ENCODE measurements at regions not wholly inside any gene's neighbourhood (a gene's known extent, or its start where the extent isn't known, plus 50 kb on each side); places are given as distances from the start of the nearest gene placed in this dataset.

GRCh38 chr16:58948244-58948643, 214.1 kb upstream of the GOT2 start:
- Histone ChIP-seq H3K79me2 (ENCODE audit: control insufficient read depth, insufficient read depth, low read length) (no peaks in the 10 kb centered on the region), H3K27me3 (ENCODE audit: control insufficient read depth in 2 of 2, insufficient read depth in 2 of 2, low read length in 2 of 2) (no peaks in the 10 kb centered on the region), H3K27ac (ENCODE audit: extremely low read depth, low read depth, low read length) (no peak overlapping the region), H3K9me1 (ENCODE audit: control insufficient read depth, insufficient read depth, low read length) (no peaks in the 10 kb centered on the region), H2AFZ (ENCODE audit: low read depth, low read length) (no peak overlapping the region), H3K4me3 (no peak overlapping the region), H3K4me1 (replicated peaks in 1 of 2; ENCODE audit: control insufficient read depth in 2 of 2, insufficient read depth in 2 of 2, low read length in 2 of 2) (no peaks in the 10 kb centered on the region), H3K36me3 (ENCODE audit: control insufficient read depth, insufficient read depth, low read length) (no peaks in the 10 kb centered on the region), H3K4me2 (ENCODE audit: insufficient read depth, low read length) (no peak overlapping the region), H3K9me3 (replicated peaks; ENCODE audit: control insufficient read depth, insufficient read depth, low read depth, low read length) (no peaks in the 10 kb centered on the region), H3K9ac (ENCODE audit: insufficient read depth in 1 of 2, low read depth in 2 of 2, low read length in 2 of 2) (no peak overlapping the region), H4K20me1 (replicated peaks; ENCODE audit: control insufficient read depth, insufficient read depth, low read length) (no peaks in the 10 kb centered on the region)
- in situ Hi-C loops (cut with MboI) (no loop called here), intact Hi-C loops (cut with micrococcal nuclease) (no loop called here)
- FAIRE-seq (no peak), DNase-seq (ENCODE audit: extremely low read depth in 1 of 4, low spot score in 3 of 4) (no peak), ATAC-seq (no peak)
- CTCF ChIA-PET (ENCODE audit: low intra/inter-chr PET ratio): no interaction called here
- TF ChIP-seq GTF2F1 (IDR thresholded peaks at IDR 0.05; ENCODE audit: low read depth, low read length) (no peak), ZNF77 (CRISPR knock-in tag; IDR thresholded peaks at IDR 0.05) (no peak), NFATC3 (IDR thresholded peaks at IDR 0.05) (no peak), MCM3 (IDR thresholded peaks at IDR 0.05) (no peak), RBFOX2 (IDR thresholded peaks at IDR 0.05; ENCODE audit: low read depth, low read length) (no peak), CBFA2T3 (IDR thresholded peaks at IDR 0.05) (no peak), UBTF (IDR thresholded peaks at IDR 0.05; ENCODE audit: borderline replicate concordance in 1 of 2, low read depth in 2 of 2, low read length in 2 of 2) (no peak), SETDB1 (IDR thresholded peaks at IDR 0.05; ENCODE audit: low read length) (no peak), KLF10 (CRISPR knock-in tag; IDR thresholded peaks at IDR 0.05) (no peak), NFE2L1 (tag; IDR thresholded peaks at IDR 0.05; ENCODE audit: borderline replicate concordance, low read depth) (no peak), YY1 (IDR thresholded peaks at IDR 0.05; ENCODE audit: borderline replicate concordance in 1 of 3, control insufficient read depth in 1 of 3, extremely low read depth in 1 of 3, insufficient read depth in 3 of 3, insufficient read length in 1 of 3, insufficient replicate concordance in 2 of 3, low read depth in 1 of 3, low read length in 2 of 3) (no peak), GATAD2B (IDR thresholded peaks at IDR 0.05; ENCODE audit: borderline replicate concordance) (no peak), RBM34 (IDR thresholded peaks at IDR 0.05; ENCODE audit: borderline replicate concordance, insufficient read depth, low read length) (no peak), CBX1 (IDR thresholded peaks at IDR 0.05; ENCODE audit: low read depth) (no peak), BHLHE40 (IDR thresholded peaks at IDR 0.05; ENCODE audit: low read length) (no peak)
- TF ChIP-seq, protein P1, sequence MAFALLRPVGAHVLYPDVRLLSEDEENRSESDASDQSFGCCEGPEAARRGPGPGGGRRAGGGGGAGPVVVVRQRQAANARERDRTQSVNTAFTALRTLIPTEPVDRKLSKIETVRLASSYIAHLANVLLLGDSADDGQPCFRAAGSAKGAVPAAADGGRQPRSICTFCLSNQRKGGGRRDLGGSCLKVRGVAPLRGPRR (CRISPR knock-in tag; IDR thresholded peaks at IDR 0.05): no peak
- TF ChIP-seq, protein P2, sequence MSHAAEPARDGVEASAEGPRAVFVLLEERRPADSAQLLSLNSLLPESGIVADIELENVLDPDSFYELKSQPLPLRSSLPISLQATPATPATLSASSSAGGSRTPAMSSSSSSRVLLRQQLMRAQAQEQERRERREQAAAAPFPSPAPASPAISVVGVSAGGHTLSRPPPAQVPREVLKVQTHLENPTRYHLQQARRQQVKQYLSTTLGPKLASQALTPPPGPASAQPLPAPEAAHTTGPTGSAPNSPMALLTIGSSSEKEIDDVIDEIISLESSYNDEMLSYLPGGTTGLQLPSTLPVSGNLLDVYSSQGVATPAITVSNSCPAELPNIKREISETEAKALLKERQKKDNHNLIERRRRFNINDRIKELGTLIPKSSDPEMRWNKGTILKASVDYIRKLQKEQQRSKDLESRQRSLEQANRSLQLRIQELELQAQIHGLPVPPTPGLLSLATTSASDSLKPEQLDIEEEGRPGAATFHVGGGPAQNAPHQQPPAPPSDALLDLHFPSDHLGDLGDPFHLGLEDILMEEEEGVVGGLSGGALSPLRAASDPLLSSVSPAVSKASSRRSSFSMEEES (CRISPR knock-in tag; IDR thresholded peaks at IDR 0.05): no peak
- 0% methylated on average over 1 of the region's 1 CpG for WGBS (ENCODE audit: insufficient coverage, low coverage, missing lambda C conversion rate)
- POLR2A ChIA-PET: no interaction called here
- BruUV-seq (replicated peaks): no TSS peak
